ENCODE measurements at regions not wholly inside any gene's neighbourhood (a gene's known extent, or its start where the extent isn't known, plus 50 kb on each side); places are given as distances from the start of the nearest gene placed in this dataset.

DNA sequence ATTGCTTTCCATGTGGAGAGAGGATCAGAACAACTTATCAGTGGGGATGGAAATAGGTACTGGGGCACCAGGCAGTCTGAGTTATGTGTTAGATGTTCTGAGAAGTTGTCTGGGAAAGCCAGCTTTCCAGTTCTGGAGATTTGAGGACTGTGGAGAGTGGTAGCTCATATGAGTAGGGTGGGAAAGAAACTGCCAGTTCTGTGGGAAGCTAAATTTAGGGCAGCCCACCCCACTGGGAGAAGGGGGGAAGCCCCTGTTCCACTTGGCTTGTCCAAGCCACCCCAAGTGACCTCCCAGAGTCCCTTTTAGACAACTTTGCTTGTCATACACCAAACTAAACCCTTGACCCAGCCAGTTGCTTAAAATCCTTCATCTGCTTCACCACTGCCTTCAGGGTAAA, 189.5 kb downstream of the REEP3 start:
- DNase-seq: no peak

- no peak for DNase-seq
Measured at GRCh38 chr10:63711361-63711760, 190.2 kb downstream of the REEP3 start.

DNA sequence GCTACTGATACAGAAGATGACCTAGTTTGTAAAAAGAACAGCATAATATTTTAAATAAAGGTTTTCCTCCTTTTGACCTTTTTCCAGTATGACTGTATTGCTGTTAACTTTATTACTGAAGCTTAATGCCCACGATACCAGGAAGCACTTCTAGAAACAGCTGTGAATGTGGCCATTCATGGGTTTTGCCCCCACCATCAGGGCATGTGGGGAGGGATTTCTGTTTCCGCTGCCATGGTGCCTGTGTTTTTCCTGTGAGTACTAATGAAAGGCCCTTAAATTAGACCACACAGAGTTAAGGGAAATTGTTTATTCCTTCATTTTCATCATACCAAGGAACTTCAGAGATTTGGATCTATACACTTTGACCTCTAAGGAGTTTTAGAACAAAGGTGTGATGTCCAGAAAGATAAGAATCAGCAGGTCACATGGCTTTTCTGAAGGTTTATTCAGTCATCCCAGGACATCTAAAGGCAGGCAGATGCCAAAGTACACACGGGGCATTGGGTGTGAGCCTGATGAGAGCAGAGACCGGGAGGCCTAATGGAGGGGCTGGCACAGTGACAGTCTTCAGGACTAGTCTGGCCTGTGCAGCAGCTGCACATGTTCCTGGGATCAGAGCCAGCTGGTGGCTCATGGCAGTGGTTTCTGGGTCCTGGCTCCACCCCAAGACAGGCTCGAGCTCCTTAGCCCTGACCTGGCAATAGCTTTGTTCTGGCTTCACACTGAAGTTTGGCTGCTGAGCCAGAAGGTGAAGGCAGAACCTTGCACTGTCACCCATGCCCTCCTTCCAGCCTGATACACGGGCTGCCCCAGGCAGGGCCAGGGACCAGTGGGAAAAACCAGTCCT, 190.9 kb downstream of the REEP3 start:
- no peak for DNase-seq

- no peak for DNase-seq
Measured at GRCh38 chr10:63712717-63713115, 191.5 kb downstream of the REEP3 start.

GRCh38 chr10:63713191-63714144, 192.3 kb downstream of the REEP3 start:
- no peak for DNase-seq

- DNase-seq: no peak
Measured at GRCh38 chr10:63716016-63716580, 194.9 kb downstream of the REEP3 start.

GRCh38 chr10:63717027-63717715, 196.0 kb downstream of the REEP3 start:
- DNase-seq: no peak

DNA sequence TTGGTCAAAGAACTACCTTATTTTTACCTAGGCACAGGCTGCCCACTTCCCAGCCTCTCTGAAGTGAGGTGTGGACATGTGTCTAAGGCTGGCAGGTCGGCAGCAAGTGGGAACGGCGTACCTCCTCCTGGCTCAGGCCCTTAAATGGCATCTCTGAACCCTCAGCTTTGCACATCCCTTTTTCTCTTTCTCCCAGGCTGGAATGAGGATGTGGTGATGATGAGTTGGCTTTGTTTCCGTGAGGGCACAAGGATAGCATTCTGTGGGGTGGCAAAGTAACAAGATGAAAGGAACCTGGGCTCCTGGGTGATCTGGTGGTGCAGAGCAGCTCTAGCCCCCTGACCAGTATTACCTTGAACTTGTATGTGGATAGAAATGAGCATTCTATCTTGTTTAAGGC, 196.8 kb downstream of the REEP3 start:
- DNase-seq: no peak

DNA sequence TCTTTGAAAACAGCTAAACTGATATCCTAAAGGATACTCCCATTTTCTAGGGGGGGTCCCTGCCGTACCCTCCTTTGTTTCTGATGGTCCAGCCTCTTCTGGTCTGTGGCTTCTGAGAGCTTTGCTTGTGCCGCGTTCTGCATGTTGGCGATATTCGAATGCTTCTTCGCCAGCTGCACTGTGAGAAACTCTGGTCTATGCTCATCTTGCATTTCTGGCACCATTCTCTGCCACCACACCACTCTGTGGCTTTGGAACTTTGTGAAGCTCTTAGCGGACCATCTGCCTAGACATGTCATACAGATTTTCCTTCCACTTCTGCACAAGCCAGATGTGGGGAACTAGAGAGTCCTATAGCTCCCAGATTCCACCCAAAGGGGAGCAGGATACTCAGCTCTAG, 197.2 kb downstream of the REEP3 start:
- no peak for DNase-seq

DNA sequence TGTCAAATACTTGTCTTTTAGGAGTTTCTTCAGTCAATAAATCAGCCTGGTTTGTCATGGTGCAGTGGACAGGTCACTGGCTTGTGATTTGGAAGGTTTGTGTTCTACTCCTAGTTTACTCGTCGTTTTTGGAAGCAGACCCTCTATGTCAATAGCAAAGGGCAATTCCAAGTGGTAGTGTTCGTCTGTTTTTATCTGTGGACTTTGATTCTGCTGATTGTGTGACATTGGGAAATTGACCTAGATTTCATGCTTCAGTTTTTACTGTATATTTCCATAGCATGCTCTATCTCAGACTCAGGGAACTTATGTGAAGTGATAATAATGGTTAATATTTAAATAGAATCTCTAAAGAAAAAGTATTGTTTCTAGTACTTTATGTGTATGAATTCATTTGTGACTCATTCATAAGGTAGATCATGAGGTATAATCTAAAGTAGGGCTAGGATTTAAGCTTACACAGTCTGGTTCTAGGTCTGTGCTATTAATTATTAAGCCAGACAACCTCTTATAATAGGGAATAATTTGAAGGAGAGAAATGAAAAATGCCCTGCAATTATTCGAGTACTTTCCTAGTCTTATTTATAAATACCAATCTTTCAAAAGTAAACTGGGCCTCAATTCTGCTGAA, 198.1 kb downstream of the REEP3 start:
- no peak for DNase-seq

- peak; percentile 65 for DNase-seq
Measured at GRCh38 chr10:63720072-63720537, 198.9 kb downstream of the REEP3 start.

DNA sequence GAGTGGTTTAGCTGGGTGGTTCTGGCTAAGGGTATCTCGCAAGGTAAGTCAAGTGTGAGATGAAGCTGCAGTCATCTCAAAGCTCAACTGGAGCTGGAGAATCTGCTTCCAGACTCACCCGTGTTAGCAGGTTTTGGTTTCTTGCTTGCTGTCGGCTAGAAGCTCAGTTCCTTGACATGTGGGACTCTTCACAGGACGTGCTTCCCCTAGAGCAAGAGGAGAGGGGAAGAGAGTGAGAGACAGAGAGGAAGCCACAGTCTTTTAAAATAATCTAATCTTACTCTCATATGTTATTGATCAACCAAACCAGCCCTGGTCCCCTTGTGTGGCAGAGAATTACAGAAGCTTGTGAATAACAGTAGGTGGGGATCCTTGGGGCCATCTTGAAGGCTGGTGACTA, 199.5 kb downstream of the REEP3 start:
- DNase-seq: peak; percentile 5

- no peak for DNase-seq
Measured at GRCh38 chr10:63722537-63722936, 201.3 kb downstream of the REEP3 start.

DNA sequence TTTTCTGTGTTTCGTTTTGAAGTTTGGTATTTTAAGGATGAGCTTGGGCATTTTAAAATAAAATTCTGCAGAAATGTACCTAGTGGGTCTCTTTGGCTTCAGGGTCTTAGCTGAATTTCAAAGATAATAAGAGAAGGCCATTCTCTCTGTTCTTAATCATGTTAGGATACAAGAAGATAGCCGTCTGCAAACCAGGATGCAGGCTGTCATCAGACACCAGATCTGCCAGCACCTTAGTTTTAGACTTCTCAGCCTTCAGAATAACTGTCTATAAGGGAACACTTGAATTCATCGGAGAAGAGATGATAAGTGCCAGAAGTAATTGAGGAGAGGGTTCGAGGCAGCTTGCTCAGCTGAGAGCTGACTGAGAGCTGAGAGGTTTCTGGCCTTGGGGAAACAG, 202.1 kb downstream of the REEP3 start:
- no peak for DNase-seq

DNA sequence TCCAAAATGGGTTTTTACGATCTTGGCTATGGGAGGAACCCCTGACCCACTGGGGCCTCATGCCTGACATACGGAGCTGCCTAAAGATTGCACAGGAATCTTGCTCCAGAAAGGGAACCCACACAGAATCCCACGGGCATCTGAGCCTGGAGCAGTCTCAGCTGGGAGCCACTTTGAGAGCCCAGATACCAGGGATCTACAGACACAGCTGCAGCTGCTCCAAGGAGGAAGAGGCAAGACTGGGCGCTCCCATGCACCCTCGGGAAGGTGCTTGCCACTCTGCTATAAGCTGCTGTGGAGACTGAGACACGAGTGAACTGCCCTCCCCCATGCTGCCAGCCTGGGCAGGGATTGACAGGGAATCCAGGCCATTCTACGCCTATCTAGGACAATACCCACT, 202.5 kb downstream of the REEP3 start:
- DNase-seq: no peak

DNA sequence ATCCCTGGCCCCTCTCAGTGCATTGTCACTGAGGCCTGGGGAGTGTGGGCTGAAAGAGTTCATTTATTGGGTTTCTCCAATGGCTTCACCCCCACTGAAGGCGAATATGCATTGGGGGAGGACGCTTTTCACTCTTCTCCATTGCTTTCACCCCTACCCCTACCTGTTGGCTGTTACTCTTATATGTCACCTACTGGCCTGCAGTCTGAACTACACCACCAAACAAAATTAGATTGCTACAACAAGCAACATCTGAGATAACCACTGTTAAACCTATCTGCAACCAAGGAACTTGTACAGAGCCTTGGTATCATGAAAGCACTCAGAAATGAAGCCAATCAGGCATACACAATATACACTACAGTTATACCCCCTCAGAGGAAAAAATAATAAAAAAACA, 203.7 kb downstream of the REEP3 start:
- DNase-seq: no peak

GRCh38 chr10:63726867-63727266, 205.7 kb downstream of the REEP3 start:
- no peak for DNase-seq

GRCh38 chr10:63727636-63728035, 206.4 kb downstream of the REEP3 start:
- DNase-seq: no peak

GRCh38 chr10:63735305-63735704, 214.1 kb downstream of the REEP3 start:
- DNase-seq: no peak

GRCh38 chr10:63738410-63738809, 217.2 kb downstream of the REEP3 start:
- no peak for DNase-seq

- no peak for DNase-seq
Measured at GRCh38 chr10:63744060-63744941, 223.1 kb downstream of the REEP3 start.

Data from CD4-positive, alpha-beta T cell treated with Interleukin-6 for 4 hours (primary cell).